Activated CD8-positive, alpha-beta T cell treated with anti-CD3 and anti-CD28 coated beads, Interleukin-2, amount 10 ng/mL, durations not matched to agents 7 days and 5 days (primary cell): ENCODE measurements at regions not wholly inside any gene's neighbourhood (a gene's known extent, or its start where the extent isn't known, plus 50 kb on each side); places are given as distances from the start of the nearest gene placed in this dataset.

Experiments
- ATAC-seq: fragments of 150-1000 bp; cut with Tn5 transposase; one replicate; pipeline ENCODE4 v1.10.0; 2021; ENCODE audit warnings: moderate library complexity
- CTCF ChIA-PET: fragments of 350-600 bp; sonication (Branson Sonifier 250); formaldehyde crosslinking; loops from one replicate; lab custom pipeline; 2021; ENCODE audit warnings: antibody characterized with exemption; lab: Charles Lee
- POLR2A ChIA-PET: fragments of 350-600 bp; sonication (Branson Sonifier 250); formaldehyde crosslinking; loops from one replicate; lab custom pipeline; 2021; ENCODE audit warnings: antibody characterized with exemption; lab: Charles Lee
- DNase-seq: peaks from one replicate; pipeline ENCODE4 v3.0.0-alpha.2; 2020
- H3K27ac Mint-ChIP-seq: one replicate; pipeline ENCODE4 v1.8.0; 2021; ENCODE audit warnings: mild to moderate bottlenecking, mixed read lengths
- H3K27me3 Mint-ChIP-seq: one replicate; pipeline ENCODE4 v1.8.0; 2021; ENCODE audit warnings: low read depth, mixed read lengths
- H3K36me3 Mint-ChIP-seq: one replicate; pipeline ENCODE4 v1.8.0; 2021; ENCODE audit warnings: low read depth, mixed read lengths
- H3K4me1 Mint-ChIP-seq: one replicate; pipeline ENCODE4 v1.8.0; 2021; ENCODE audit warnings: low read depth, mixed read lengths
- H3K4me3 Mint-ChIP-seq: one replicate; pipeline ENCODE4 v1.8.0; 2021; ENCODE audit warnings: mild to moderate bottlenecking, mixed read lengths
- H3K9me3 Mint-ChIP-seq: one replicate; pipeline ENCODE4 v1.8.0; 2022; ENCODE audit warnings: mixed read lengths; ENCODE audit not compliant: insufficient read depth

- DNase-seq (no peak), ATAC-seq (no peak)
- peaks cover 2% of the 10 kb centered on the region for H3K27me3 Mint-ChIP-seq
- peaks cover 15% of the 10 kb centered on the region for H3K4me1 Mint-ChIP-seq
- CTCF ChIA-PET, result no interaction called here
- H3K27ac Mint-ChIP-seq, result no peak overlapping the region
- POLR2A ChIA-PET, result interaction anchor here (0.6 kb wide), 2 partner anchors 36 to 189 kb away, joined by 3 read pairs; no protein-coding TSS in a partner anchor
- no peaks in the 10 kb centered on the region for H3K9me3 Mint-ChIP-seq
- H3K4me3 Mint-ChIP-seq, result no peak overlapping the region
- no peaks in the 10 kb centered on the region for H3K36me3 Mint-ChIP-seq
Observed at GRCh38 chr2:204049635-204050034, 113.1 kb downstream of the ICOS start.

GRCh38 chr2:204050681-204051080, 114.1 kb downstream of the ICOS start:
- H3K27ac Mint-ChIP-seq, result no peak overlapping the region
- no peaks in the 10 kb centered on the region for H3K36me3 Mint-ChIP-seq
- no peaks in the 10 kb centered on the region for H3K9me3 Mint-ChIP-seq
- peaks cover 2% of the 10 kb centered on the region for H3K27me3 Mint-ChIP-seq
- no peak overlapping the region for H3K4me3 Mint-ChIP-seq
- ChIA-PET POLR2A (no interaction called here), CTCF (interaction anchor here (0.8 to 2.1 kb wide), 14 partner anchors 10 to 127 kb away, joined by 3 to 16 read pairs (median 4); no protein-coding TSS in a partner anchor)
- ATAC-seq, result no peak
- DNase-seq, result no peak
- H3K4me1 Mint-ChIP-seq, result peaks cover 15% of the 10 kb centered on the region

DNA sequence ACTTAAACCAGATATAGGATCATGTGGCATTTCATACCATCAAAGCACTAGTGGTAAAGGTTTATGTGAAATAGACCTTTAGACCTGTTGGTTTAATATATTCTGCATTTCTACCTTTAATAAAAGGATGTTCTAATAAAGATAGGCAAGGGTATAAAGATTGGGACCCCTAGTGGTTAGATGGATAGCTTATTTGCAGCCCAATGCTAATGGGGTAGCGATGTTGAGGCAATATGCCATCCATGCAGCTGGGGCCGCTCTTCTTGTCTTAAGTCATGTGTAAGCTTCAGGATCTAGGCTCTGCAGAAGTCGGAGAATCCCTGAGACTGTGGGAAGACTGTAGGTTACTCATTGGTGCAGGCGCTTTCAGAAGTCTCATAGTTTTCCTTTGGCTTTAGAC, 114.9 kb downstream of the ICOS start:
- H3K4me3 Mint-ChIP-seq, result no peak overlapping the region
- H3K36me3 Mint-ChIP-seq, result no peaks in the 10 kb centered on the region
- H3K9me3 Mint-ChIP-seq, result no peaks in the 10 kb centered on the region
- H3K4me1 Mint-ChIP-seq, result peaks cover 15% of the 10 kb centered on the region
- ChIA-PET CTCF (interaction anchor here (0.8 to 2.1 kb wide), 15 partner anchors 9 to 123 kb away, joined by 3 to 16 read pairs (median 3); no protein-coding TSS in a partner anchor), POLR2A (no interaction called here)
- no peak for DNase-seq
- no peak for ATAC-seq
- peaks cover 2% of the 10 kb centered on the region for H3K27me3 Mint-ChIP-seq
- H3K27ac Mint-ChIP-seq, result no peak overlapping the region

- no peak overlapping the region for H3K27ac Mint-ChIP-seq
- CTCF ChIA-PET, result interaction anchor here (1.1 to 2.1 kb wide), 9 partner anchors 8 to 124 kb away, joined by 3 to 16 read pairs (median 6); no protein-coding TSS in a partner anchor
Observed at GRCh38 chr2:204051984-204052556, 115.5 kb downstream of the ICOS start.

DNA sequence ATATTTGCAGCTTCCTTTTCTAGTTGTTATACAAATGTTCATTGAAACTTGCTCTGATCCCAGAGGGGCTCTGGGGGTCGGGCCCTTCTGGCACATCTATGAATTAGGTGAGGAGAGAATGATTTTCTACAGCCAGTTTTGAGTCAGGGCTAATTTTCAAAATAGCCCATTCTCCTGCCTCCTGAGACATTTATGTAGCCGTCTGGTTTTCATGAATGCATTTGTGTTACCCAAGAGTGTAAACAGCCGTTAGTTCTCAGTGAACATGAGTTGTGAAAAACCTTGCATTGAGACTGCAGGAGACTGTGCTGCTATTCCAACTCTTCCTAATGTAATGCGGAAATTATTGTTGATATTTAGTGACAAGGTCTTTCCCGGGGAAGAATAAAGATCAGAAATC, 122.5 kb downstream of the ICOS start:
- ChIA-PET POLR2A (no interaction called here), CTCF (no interaction called here)
- Mint-ChIP-seq H3K9me3 (no peaks in the 10 kb centered on the region), H3K36me3 (no peaks in the 10 kb centered on the region), H3K4me1 (no peaks in the 10 kb centered on the region), H3K27me3 (peaks cover 2% of the 10 kb centered on the region), H3K4me3 (no peak overlapping the region), H3K27ac (no peak overlapping the region)
- ATAC-seq (no peak), DNase-seq (no peak)

More at GRCh38 chr2:204051984-204052556, 115.5 kb downstream of the ICOS start:
- H3K36me3 Mint-ChIP-seq, result no peaks in the 10 kb centered on the region
- POLR2A ChIA-PET, result no interaction called here
- no peak overlapping the region for H3K4me3 Mint-ChIP-seq
- H3K4me1 Mint-ChIP-seq, result peaks cover 15% of the 10 kb centered on the region
- no peaks in the 10 kb centered on the region for H3K9me3 Mint-ChIP-seq
- DNase-seq (no peak), ATAC-seq (no peak)
- peaks cover 2% of the 10 kb centered on the region for H3K27me3 Mint-ChIP-seq

DNA sequence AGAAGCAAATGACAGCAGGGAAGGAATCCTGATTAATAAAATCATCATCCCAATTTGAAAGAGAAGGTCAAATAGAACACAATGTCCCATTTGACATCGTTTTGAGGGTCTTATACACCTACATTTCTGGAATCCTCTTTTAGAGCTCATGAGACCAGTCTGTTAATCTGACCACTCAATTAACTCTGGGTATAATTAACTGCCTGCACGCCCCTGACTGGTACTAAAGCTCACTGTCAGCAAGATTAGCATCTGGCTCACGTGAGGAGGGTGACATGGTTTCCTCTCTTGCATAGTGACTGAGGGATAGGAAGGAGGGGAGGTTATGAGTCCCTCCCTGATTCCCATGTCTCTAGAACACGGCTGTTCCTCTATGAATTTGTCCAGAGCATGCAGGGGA, 124.3 kb downstream of the ICOS start:
- peaks cover 2% of the 10 kb centered on the region for H3K27me3 Mint-ChIP-seq
- H3K4me1 Mint-ChIP-seq, result no peaks in the 10 kb centered on the region
- CTCF ChIA-PET, result interaction anchor here (1.2 kb wide), 1 partner anchor 10 kb away, joined by 4 read pairs; no protein-coding TSS in a partner anchor
- no peak for ATAC-seq
- no peaks in the 10 kb centered on the region for H3K36me3 Mint-ChIP-seq
- H3K9me3 Mint-ChIP-seq, result no peaks in the 10 kb centered on the region
- H3K27ac Mint-ChIP-seq, result no peak overlapping the region
- no peak overlapping the region for H3K4me3 Mint-ChIP-seq
- DNase-seq, result no peak
- POLR2A ChIA-PET, result no interaction called here

- ChIA-PET POLR2A (no interaction called here), CTCF (no interaction called here)
- Mint-ChIP-seq H3K27me3 (peaks cover 2% of the 10 kb centered on the region), H3K36me3 (no peaks in the 10 kb centered on the region), H3K4me3 (no peak overlapping the region), H3K4me1 (no peaks in the 10 kb centered on the region), H3K9me3 (no peaks in the 10 kb centered on the region), H3K27ac (no peak overlapping the region)
- DNase-seq (no peak), ATAC-seq (no peak)
Observed at GRCh38 chr2:204061241-204061640, 124.7 kb downstream of the ICOS start.

GRCh38 chr2:204064119-204064518, 127.6 kb downstream of the ICOS start:
- peaks cover 2% of the 10 kb centered on the region for H3K27me3 Mint-ChIP-seq
- CTCF ChIA-PET, result interaction anchor here (1.0 kb wide), 1 partner anchor 14 kb away, joined by 3 read pairs; no protein-coding TSS in a partner anchor
- H3K9me3 Mint-ChIP-seq, result no peaks in the 10 kb centered on the region
- POLR2A ChIA-PET, result no interaction called here
- DNase-seq, result no peak
- H3K27ac Mint-ChIP-seq, result no peak overlapping the region
- H3K36me3 Mint-ChIP-seq, result no peaks in the 10 kb centered on the region
- H3K4me1 Mint-ChIP-seq, result no peaks in the 10 kb centered on the region
- no peak overlapping the region for H3K4me3 Mint-ChIP-seq
- no peak for ATAC-seq

DNA sequence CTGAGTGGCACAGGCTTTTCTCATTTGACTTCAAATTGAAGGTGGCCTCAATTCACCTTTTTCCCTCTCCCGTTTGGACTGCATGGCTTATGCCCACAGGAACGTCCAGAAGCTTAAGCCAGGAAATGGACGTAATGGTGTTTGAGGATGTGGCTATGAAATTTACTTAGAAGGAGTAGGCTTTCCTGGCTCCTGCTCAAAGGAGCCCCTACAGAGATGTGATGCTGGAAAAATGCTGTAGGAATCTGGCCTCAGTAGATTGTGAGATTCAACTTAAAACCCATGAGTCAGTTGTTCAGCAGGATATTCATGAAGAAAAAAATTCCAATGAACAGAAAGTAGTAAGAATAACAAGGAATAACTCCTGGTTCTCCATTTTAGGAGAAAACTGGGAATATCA, 129.0 kb downstream of the ICOS start:
- H3K36me3 Mint-ChIP-seq, result no peaks in the 10 kb centered on the region
- ChIA-PET CTCF (no interaction called here), POLR2A (no interaction called here)
- H3K9me3 Mint-ChIP-seq, result no peaks in the 10 kb centered on the region
- no peak for ATAC-seq
- H3K4me3 Mint-ChIP-seq, result no peak overlapping the region
- DNase-seq, result no peak
- no peak overlapping the region for H3K27ac Mint-ChIP-seq
- peaks cover 2% of the 10 kb centered on the region for H3K27me3 Mint-ChIP-seq
- H3K4me1 Mint-ChIP-seq, result no peaks in the 10 kb centered on the region

DNA sequence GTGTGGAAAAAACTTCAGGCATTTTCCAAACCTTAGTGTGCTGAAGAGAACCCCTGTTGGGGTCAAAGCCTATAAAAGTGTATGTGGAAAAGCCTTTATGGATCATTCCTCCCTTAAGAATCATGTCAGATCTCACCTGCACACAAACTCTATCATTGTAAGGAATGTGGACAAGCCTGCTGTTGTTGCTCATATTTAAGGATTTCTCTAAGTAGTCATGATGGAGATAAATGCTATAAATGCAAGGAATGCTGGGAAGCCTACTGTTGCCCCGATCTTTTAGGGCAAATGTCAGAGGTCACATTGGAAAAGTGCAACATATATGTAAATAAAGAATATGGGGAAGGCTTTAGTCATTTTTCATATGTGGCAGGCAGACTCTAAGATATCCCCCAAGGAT, 129.5 kb downstream of the ICOS start:
- POLR2A ChIA-PET, result no interaction called here

DNA sequence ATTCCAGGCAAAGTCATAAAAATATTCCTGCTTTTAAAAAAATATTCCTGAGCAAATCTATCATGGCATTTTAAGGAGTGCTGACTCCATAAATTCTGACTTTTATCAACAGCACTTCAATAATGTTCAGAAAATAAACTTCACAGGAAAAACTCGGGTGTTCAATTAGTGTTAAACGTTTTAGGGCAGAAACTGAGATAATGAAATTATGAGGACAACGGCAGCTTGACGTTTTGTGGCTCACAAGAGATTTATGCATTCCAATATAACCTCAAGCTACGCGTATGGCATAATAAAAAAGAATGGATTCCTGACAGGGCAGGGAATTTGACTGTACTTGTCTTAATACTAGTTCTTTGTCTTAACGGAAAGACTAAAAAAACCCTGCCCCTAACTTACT, 133.2 kb downstream of the ICOS start:
- ChIA-PET CTCF (interaction anchor here (6.2 kb wide), 1 partner anchor 108 kb away, joined by 38 read pairs; no protein-coding TSS in a partner anchor), POLR2A (no interaction called here)
- no peak overlapping the region for H3K27ac Mint-ChIP-seq
- DNase-seq, result no peak
- H3K4me3 Mint-ChIP-seq, result no peak overlapping the region
- ATAC-seq, result no peak
- no peaks in the 10 kb centered on the region for H3K36me3 Mint-ChIP-seq
- no peaks in the 10 kb centered on the region for H3K9me3 Mint-ChIP-seq
- no peaks in the 10 kb centered on the region for H3K4me1 Mint-ChIP-seq
- peaks cover 2% of the 10 kb centered on the region for H3K27me3 Mint-ChIP-seq

More for the DNA sequence above, 129.5 kb downstream of the ICOS start:
- H3K36me3 Mint-ChIP-seq, result no peaks in the 10 kb centered on the region
- CTCF ChIA-PET, result no interaction called here
- no peak for DNase-seq
- H3K27me3 Mint-ChIP-seq, result no peaks in the 10 kb centered on the region
- H3K4me1 Mint-ChIP-seq, result no peaks in the 10 kb centered on the region
- no peak overlapping the region for H3K27ac Mint-ChIP-seq
- no peaks in the 10 kb centered on the region for H3K9me3 Mint-ChIP-seq
- H3K4me3 Mint-ChIP-seq, result no peak overlapping the region
- no peak for ATAC-seq

GRCh38 chr2:204072443-204073324, 136.1 kb downstream of the ICOS start:
- CTCF ChIA-PET, result interaction anchor here (0.5 to 6.2 kb wide), 28 partner anchors 8 to 1218 kb away, joined by 3 to 38 read pairs (median 3); no protein-coding TSS in a partner anchor
- Mint-ChIP-seq H3K27me3 (peaks cover 2% of the 10 kb centered on the region), H3K4me1 (no peaks in the 10 kb centered on the region), H3K36me3 (no peaks in the 10 kb centered on the region), H3K9me3 (no peaks in the 10 kb centered on the region), H3K4me3 (no peak overlapping the region), H3K27ac (no peak overlapping the region)
- POLR2A ChIA-PET, result no interaction called here
- ATAC-seq, result peak; percentile 80
- peak; percentile 71 for DNase-seq
